ENCODE measurements at regions not wholly inside any gene's neighbourhood (a gene's known extent, or its start where the extent isn't known, plus 50 kb on each side); places are given as distances from the start of the nearest gene placed in this dataset.

GRCh38 chr19:31408460-31409124 is 59.4 kb upstream of the TSHZ3 start:
- Histone ChIP-seq H3K27ac (ENCODE audit: low read depth in 1 of 2, low read length in 2 of 2) (peak overlapping the region in 1 of 2 donors; percentile 42), H3K36me3 (ENCODE audit: control insufficient read depth in 4 of 4, insufficient read depth in 3 of 4, low read depth in 1 of 4, low read length in 3 of 4) (no peaks in the 10 kb centered on the region), H3K27me3 (ENCODE audit: control insufficient read depth in 4 of 4, insufficient read depth in 4 of 4, low read length in 3 of 4) (peaks cover 0 to 8% (median 0%) of the 10 kb centered on the region in 4 donors), H3K9me3 (ENCODE audit: control insufficient read depth in 4 of 4, low read length in 3 of 4) (no peaks in the 10 kb centered on the region), H3K4me1 (ENCODE audit: control insufficient read depth in 4 of 4, insufficient read depth in 4 of 4, low read length in 3 of 4) (no peaks in the 10 kb centered on the region), H3K4me3 (ENCODE audit: low read depth in 1 of 3, low read length in 3 of 3) (no peak overlapping the region), H3K9ac (ENCODE audit: low read depth in 1 of 2, low read length in 2 of 2) (no peak overlapping the region)
- TF ChIP-seq TAF1 (conservative IDR thresholded peaks at IDR 0.05), result no peak
- no peak for TF ChIP-seq HNF4A (conservative IDR thresholded peaks at IDR 0.05)
- TF ChIP-seq, protein P1, sequence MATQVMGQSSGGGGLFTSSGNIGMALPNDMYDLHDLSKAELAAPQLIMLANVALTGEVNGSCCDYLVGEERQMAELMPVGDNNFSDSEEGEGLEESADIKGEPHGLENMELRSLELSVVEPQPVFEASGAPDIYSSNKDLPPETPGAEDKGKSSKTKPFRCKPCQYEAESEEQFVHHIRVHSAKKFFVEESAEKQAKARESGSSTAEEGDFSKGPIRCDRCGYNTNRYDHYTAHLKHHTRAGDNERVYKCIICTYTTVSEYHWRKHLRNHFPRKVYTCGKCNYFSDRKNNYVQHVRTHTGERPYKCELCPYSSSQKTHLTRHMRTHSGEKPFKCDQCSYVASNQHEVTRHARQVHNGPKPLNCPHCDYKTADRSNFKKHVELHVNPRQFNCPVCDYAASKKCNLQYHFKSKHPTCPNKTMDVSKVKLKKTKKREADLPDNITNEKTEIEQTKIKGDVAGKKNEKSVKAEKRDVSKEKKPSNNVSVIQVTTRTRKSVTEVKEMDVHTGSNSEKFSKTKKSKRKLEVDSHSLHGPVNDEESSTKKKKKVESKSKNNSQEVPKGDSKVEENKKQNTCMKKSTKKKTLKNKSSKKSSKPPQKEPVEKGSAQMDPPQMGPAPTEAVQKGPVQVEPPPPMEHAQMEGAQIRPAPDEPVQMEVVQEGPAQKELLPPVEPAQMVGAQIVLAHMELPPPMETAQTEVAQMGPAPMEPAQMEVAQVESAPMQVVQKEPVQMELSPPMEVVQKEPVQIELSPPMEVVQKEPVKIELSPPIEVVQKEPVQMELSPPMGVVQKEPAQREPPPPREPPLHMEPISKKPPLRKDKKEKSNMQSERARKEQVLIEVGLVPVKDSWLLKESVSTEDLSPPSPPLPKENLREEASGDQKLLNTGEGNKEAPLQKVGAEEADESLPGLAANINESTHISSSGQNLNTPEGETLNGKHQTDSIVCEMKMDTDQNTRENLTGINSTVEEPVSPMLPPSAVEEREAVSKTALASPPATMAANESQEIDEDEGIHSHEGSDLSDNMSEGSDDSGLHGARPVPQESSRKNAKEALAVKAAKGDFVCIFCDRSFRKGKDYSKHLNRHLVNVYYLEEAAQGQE (IDR thresholded peaks at IDR 0.05), result no peak
- TF ChIP-seq YY1 (IDR thresholded peaks at IDR 0.05), result no peak
- TF ChIP-seq JUND (IDR thresholded peaks at IDR 0.05), result peak in 1 of 2 donors; percentile 33
- WGBS, result 74% methylated on average over 3 of the region's 3 CpGs
- no peak for DNase-seq (ENCODE audit: low spot score)

- WGBS, result 80% methylated on average over 8 of the region's 8 CpGs
- H3K4me3 ChIP-seq (ENCODE audit: low read depth in 1 of 3, low read length in 3 of 3), result no peak overlapping the region
- no peaks in the 10 kb centered on the region for H3K4me1 ChIP-seq (ENCODE audit: control insufficient read depth in 4 of 4, insufficient read depth in 4 of 4, low read length in 3 of 4)
- H3K36me3 ChIP-seq (ENCODE audit: control insufficient read depth in 4 of 4, insufficient read depth in 3 of 4, low read depth in 1 of 4, low read length in 3 of 4), result no peaks in the 10 kb centered on the region
- H3K9ac ChIP-seq (ENCODE audit: low read depth in 1 of 2, low read length in 2 of 2), result no peak overlapping the region
- H3K27ac ChIP-seq (ENCODE audit: low read depth in 1 of 2, low read length in 2 of 2), result no peak overlapping the region
- TF ChIP-seq YY1 (IDR thresholded peaks at IDR 0.05), result no peak
- no peak for TF ChIP-seq NR2F2 (IDR thresholded peaks at IDR 0.05)
- peaks cover 0 to 5% (median 3%) of the 10 kb centered on the region in 4 donors for H3K27me3 ChIP-seq (ENCODE audit: control insufficient read depth in 4 of 4, insufficient read depth in 4 of 4, low read length in 3 of 4)
- DNase-seq (ENCODE audit: low spot score), result no peak
- peaks cover 0 to 1% (median 0%) of the 10 kb centered on the region in 4 donors for H3K9me3 ChIP-seq (ENCODE audit: control insufficient read depth in 4 of 4, low read length in 3 of 4)
Observed at GRCh38 chr19:31413353-31413752, 64.1 kb upstream of the TSHZ3 start.

DNA sequence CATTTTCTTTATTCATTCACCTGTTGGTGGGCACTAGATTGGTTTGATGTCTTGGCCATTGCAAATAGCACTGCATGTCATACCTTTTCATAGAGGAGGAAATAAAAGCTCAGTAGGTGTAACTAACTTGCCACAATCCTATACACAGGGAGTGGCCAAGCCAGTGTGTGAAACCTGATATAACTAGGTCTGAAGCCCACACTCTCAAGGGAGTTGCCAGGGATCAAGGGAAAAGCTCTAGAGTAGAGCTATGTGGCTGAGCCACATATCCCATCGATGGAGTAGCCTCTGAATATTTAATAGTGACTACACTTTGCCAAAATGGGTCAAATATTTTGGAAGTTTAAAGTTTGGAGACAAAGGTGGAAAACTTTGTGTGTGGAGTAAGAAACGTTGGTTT is 66.1 kb upstream of the TSHZ3 start:
- Histone ChIP-seq H3K36me3 (ENCODE audit: control insufficient read depth in 4 of 4, insufficient read depth in 3 of 4, low read depth in 1 of 4, low read length in 3 of 4) (no peaks in the 10 kb centered on the region), H3K9ac (ENCODE audit: low read depth in 1 of 2, low read length in 2 of 2) (no peak overlapping the region), H3K27me3 (ENCODE audit: control insufficient read depth in 4 of 4, insufficient read depth in 4 of 4, low read length in 3 of 4) (peaks cover 0 to 5% (median 3%) of the 10 kb centered on the region in 4 donors), H3K4me1 (ENCODE audit: control insufficient read depth in 4 of 4, insufficient read depth in 4 of 4, low read length in 3 of 4) (no peaks in the 10 kb centered on the region), H3K27ac (ENCODE audit: low read depth in 1 of 2, low read length in 2 of 2) (no peak overlapping the region), H3K4me3 (ENCODE audit: low read depth in 1 of 3, low read length in 3 of 3) (no peak overlapping the region), H3K9me3 (ENCODE audit: control insufficient read depth in 4 of 4, low read length in 3 of 4) (peaks cover 0 to 1% (median 0%) of the 10 kb centered on the region in 4 donors)
- no peak for DNase-seq (ENCODE audit: low spot score)
- 42% methylated on average over 2 of the region's 2 CpGs for WGBS
- TF ChIP-seq, protein P2, sequence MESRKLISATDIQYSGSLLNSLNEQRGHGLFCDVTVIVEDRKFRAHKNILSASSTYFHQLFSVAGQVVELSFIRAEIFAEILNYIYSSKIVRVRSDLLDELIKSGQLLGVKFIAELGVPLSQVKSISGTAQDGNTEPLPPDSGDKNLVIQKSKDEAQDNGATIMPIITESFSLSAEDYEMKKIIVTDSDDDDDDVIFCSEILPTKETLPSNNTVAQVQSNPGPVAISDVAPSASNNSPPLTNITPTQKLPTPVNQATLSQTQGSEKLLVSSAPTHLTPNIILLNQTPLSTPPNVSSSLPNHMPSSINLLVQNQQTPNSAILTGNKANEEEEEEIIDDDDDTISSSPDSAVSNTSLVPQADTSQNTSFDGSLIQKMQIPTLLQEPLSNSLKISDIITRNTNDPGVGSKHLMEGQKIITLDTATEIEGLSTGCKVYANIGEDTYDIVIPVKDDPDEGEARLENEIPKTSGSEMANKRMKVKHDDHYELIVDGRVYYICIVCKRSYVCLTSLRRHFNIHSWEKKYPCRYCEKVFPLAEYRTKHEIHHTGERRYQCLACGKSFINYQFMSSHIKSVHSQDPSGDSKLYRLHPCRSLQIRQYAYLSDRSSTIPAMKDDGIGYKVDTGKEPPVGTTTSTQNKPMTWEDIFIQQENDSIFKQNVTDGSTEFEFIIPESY (IDR thresholded peaks at IDR 0.05), result no peak
- TF ChIP-seq, protein P3, sequence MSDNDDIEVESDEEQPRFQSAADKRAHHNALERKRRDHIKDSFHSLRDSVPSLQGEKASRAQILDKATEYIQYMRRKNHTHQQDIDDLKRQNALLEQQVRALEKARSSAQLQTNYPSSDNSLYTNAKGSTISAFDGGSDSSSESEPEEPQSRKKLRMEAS (IDR thresholded peaks at IDR 0.05), result no peak
- TF ChIP-seq NR2F2 (IDR thresholded peaks at IDR 0.05) (no peak), EGR1 (IDR thresholded peaks at IDR 0.05; ENCODE audit: low read depth in 2 of 2) (no peak)
